ENCODE measurements at regions not wholly inside any gene's neighbourhood (a gene's known extent, or its start where the extent isn't known, plus 50 kb on each side); places are given as distances from the start of the nearest gene placed in this dataset.
A peak's percentile ranks its signal among the peaks of the same experiment; 100 is the strongest.

DNA sequence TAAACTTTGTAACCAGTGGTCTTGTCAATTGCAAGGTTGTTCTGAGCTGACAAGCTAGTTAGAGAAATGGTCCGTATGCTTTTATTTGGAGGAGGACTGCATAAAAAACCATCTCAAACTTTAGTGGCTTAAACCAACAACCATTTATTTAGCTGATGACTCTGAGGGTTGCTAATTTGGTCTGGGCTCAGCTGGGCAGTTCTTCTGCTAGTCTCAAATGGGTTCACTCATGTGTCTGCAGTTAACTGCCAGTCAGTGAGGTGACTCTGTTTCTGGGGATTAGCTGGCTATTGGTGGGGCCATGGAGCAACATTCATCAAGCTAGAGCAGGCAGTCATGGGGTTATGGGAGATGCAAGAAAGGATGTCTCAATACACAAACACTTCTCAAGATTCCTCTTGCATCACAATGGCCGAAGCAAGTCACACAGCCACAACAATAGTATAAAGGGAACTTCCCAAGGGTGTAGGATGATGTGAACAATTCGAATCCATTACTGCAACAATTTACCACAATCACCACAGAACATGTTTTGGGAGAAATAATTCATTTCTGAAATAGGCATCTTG lies 521.9 kb downstream of the INSC start:
- CTCF ChIA-PET: no interaction called here

DNA sequence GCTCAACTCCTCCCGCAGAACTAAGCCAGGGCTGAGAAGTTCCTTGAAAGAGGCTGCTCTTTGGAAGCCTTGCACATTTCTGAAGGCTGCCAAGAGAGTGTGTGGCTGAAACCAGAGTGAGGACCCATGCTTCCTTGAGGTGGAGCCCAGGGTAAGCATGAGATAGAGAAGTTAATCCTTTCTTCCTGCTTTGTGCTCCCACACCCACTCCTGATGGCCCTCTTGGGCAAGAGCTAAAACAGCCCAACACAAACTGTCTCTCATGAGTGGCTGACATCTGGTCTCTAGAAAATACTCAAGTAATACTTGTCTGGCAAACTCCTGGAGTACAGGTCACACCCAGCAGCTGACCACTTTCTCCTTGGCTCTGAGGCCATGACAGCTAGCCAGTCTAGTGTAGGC lies 523.7 kb downstream of the INSC start:
- ATAC-seq: no peak
- ChIA-PET POLR2A (no interaction called here), CTCF (no interaction called here)
- Mint-ChIP-seq H3K4me3 (no peak overlapping the region), H3K9me3 (ENCODE audit: low read depth) (no peaks in the 10 kb centered on the region), H3K27ac (no peak overlapping the region), H3K4me1 (no peaks in the 10 kb centered on the region), H3K36me3 (ENCODE audit: low read depth) (no peaks in the 10 kb centered on the region), H3K27me3 (peaks cover 14% of the 10 kb centered on the region)
- intact Hi-C loops (cut with DNase I, micrococcal nuclease): no loop called here
- DNase-seq: no peak

More for the DNA sequence above, 521.9 kb downstream of the INSC start:
- Mint-ChIP-seq H3K9me3 (ENCODE audit: low read depth) (no peaks in the 10 kb centered on the region), H3K4me1 (no peaks in the 10 kb centered on the region), H3K27ac (no peak overlapping the region), H3K36me3 (ENCODE audit: low read depth) (no peaks in the 10 kb centered on the region), H3K27me3 (peaks cover 10% of the 10 kb centered on the region), H3K4me3 (no peak overlapping the region)
- no peak for ATAC-seq
- POLR2A ChIA-PET: no interaction called here
- intact Hi-C loops (cut with DNase I, micrococcal nuclease): no loop called here
- no peak for DNase-seq

DNA sequence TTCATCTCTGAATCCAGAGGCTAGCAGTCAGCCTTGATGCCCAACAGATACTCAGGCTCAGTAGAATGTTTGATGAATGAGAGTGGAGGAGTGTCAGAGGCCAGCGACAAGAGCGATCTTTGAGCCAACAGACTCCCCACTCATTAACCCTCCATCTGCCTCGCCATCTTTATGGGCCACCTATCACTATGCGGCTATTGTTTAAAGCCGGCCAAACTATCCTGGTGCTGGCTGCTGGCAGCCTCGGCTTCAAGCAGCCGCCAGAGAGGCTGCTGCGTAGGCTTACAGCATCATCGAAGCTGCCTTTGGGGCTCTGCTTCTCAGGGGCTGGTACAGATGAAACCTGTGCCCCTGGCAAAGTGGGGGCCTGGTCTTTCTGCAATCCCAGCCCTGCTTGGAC lies 525.6 kb downstream of the INSC start:
- no peak for DNase-seq
- no peak for ATAC-seq
- Mint-ChIP-seq H3K36me3 (ENCODE audit: low read depth) (no peaks in the 10 kb centered on the region), H3K9me3 (ENCODE audit: low read depth) (no peaks in the 10 kb centered on the region), H3K27me3 (peaks cover 20% of the 10 kb centered on the region), H3K4me3 (no peak overlapping the region), H3K4me1 (no peaks in the 10 kb centered on the region), H3K27ac (no peak overlapping the region)
- POLR2A ChIA-PET: no interaction called here
- intact Hi-C loops (cut with DNase I, micrococcal nuclease): no loop called here
- CTCF ChIA-PET: interaction anchor here (1.9 kb wide), 1 partner anchor 9 kb away, joined by 11 read pairs; no protein-coding TSS in a partner anchor

DNA sequence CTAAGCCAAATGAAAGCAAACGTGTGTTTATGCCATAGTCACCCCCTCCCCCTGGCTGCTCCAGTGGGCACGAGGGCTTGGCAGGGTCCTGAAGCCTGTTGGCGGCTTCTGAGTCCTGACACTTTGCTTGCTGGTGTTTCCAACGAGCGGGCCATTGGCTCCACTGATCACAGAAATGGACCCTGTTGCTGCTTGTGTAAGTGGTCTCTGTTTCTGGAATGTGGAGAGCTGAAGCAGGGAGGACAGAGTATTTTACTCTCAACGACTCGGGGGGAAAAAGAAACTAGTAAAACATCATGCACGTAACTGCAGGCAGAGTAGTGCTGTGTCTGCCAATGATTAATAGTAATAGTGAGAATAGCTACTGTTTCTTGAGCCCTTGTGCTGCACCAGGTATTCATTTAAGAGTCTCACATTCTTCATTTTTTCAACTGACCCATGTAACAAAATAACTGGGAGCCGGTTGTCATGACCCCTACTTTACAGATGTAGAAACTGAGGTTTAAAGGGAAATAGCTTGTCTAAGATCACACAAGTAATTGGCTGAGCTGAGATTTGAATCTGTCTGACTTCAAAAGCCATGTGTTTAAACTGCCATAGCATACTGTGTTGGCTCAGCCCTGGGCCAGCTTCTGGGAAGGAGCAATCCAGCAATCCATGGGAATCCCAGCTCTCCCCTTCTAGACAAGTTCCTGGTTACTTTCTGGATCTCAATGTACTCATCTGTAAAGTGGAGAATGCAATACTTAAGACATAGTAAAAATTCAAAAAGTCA lies 526.7 kb downstream of the INSC start:
- no peak overlapping the region for H3K4me3 Mint-ChIP-seq
- no peaks in the 10 kb centered on the region for H3K36me3 Mint-ChIP-seq (ENCODE audit: low read depth)
- ATAC-seq: no peak
- intact Hi-C loops (cut with DNase I, micrococcal nuclease): no loop called here
- POLR2A ChIA-PET: no interaction called here
- no peaks in the 10 kb centered on the region for H3K4me1 Mint-ChIP-seq
- CTCF ChIA-PET: interaction anchor here (1.9 kb wide), 1 partner anchor 8 kb away, joined by 11 read pairs; no protein-coding TSS in a partner anchor
- H3K9me3 Mint-ChIP-seq (ENCODE audit: low read depth): no peaks in the 10 kb centered on the region
- no peak for DNase-seq
- no peak overlapping the region for H3K27ac Mint-ChIP-seq
- peaks cover 16% of the 10 kb centered on the region for H3K27me3 Mint-ChIP-seq

DNA sequence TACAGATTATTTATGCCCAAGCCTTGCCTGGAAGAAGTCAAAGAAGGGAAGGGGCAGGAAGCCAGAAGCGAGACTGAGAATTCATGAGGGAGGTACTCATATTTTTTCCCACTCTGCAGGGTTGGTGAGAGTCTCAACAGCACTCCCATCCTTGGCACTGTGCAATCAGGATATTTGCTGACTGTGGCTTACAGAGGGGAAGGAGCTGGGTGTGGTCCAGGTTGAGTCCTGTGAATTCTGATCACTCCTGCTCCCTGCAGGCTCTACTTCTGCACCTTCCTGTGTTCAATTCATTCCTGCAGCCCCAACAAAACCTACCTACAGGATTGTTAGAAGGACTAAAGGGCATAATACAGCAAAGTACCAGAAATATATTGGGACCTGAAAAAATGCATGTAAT lies 530.5 kb downstream of the INSC start:
- Mint-ChIP-seq H3K27ac (no peak overlapping the region), H3K4me1 (no peaks in the 10 kb centered on the region), H3K36me3 (ENCODE audit: low read depth) (no peaks in the 10 kb centered on the region), H3K9me3 (ENCODE audit: low read depth) (no peaks in the 10 kb centered on the region), H3K27me3 (peaks cover 12% of the 10 kb centered on the region), H3K4me3 (no peak overlapping the region)
- ChIA-PET CTCF (no interaction called here), POLR2A (no interaction called here)
- DNase-seq (no peak), ATAC-seq (no peak)
- intact Hi-C loops (cut with DNase I, micrococcal nuclease): no loop called here

DNA sequence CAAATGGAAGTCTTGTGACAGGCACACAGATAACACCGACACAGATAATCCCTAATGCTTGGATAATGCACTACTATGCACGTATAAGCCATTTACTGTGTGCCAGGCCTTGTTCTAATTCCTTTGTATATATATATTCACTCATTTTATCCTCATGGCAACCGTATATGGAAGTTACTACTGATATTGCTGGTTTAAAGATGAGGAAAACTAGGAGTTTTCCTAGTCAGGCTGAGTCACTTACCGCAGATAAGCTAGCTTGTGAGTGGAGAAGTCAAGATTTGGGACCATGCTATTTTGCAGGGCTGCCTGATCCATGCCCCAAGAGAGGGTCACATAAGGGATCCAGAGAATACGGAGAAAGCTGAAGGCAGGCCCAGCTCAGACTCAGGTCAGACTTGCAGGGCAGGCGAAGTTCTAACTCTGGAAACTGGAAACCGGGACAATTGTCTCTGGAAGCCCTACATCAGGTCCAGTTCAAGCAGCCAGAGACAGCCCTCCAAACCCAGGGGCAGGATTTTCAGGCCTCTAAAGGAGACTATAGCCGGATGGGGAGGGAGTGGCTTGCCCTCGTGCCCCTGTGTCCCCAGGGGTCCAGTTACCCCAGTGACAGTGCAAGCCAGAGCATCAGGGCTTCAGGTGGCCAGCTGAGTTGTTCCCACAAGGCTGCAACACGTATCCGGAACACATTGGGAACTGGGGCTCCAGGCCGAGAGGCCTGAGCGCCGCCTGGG lies 534.8 kb downstream of the INSC start:
- ATAC-seq: peak; percentile 17
- Mint-ChIP-seq H3K4me3 (no peak overlapping the region), H3K36me3 (ENCODE audit: low read depth) (no peaks in the 10 kb centered on the region), H3K4me1 (peaks cover 4% of the 10 kb centered on the region), H3K9me3 (ENCODE audit: low read depth) (no peaks in the 10 kb centered on the region), H3K27ac (no peak overlapping the region), H3K27me3 (peaks cover 28% of the 10 kb centered on the region)
- CTCF ChIA-PET: interaction anchor here (0.6 to 3.0 kb wide), 6 partner anchors 9 to 965 kb away, joined by 3 to 16 read pairs (median 4); no protein-coding TSS in a partner anchor
- POLR2A ChIA-PET: interaction anchor here (0.6 to 0.7 kb wide), 2 partner anchors 105 to 145 kb away, joined by 3 to 8 read pairs; no protein-coding TSS in a partner anchor
- intact Hi-C loops (cut with DNase I, micrococcal nuclease): loop anchor here (1.0 to 2.0 kb wide), 2 partner anchors 963 to 964 kb away; no protein-coding TSS in a partner anchor
- no peak for DNase-seq

DNA sequence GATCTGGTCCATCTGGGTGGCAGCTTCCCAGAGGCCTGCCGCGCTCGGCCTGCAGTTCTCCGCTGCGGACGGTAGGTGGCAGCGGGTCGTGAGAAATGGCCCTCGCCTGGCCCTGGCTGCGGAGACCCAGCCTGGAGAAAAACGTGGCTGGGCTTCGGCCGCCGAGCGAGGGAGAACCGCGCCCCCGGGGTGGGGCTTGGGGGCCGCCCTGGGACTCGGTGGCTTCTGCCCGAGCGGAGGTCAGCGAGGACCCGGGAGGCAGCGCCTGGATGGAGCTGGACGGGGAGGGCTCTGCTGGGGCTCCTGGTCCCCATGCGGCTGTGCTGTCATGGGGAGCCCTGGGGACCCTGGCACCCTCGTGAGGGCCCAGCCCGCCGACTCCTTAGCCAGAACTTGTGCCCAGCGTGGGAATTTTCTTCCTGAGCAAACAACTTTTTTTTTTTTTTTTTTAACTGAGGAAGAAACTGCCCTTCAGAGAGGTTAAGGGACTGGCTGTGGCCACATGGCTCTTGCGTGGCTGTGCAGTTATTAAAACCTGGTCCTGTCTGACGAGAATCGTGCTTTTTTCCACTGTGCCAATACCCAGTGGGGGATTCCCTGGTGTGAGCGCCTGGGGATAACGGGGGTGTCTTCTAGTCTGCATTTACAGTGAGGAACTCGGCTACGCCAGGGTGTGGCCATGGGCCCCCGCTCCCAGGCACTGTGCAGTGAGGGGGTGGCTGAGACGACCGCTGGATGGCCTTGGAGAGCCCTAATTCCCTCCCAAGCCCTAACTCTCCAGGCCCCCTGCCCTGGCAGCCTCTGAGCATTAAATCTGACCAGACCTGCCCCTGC lies 535.6 kb downstream of the INSC start:
- peak; percentile 93 for ATAC-seq
- H3K9me3 Mint-ChIP-seq (ENCODE audit: low read depth): no peaks in the 10 kb centered on the region
- peaks cover 26% of the 10 kb centered on the region for H3K27me3 Mint-ChIP-seq
- H3K27ac Mint-ChIP-seq: no peak overlapping the region
- ChIA-PET CTCF (interaction anchor here (0.8 to 3.0 kb wide), 4 partner anchors 10 to 964 kb away, joined by 3 to 16 read pairs (median 8); no protein-coding TSS in a partner anchor), POLR2A (interaction anchor here (0.6 to 0.7 kb wide), 2 partner anchors 106 to 146 kb away, joined by 3 to 8 read pairs; no protein-coding TSS in a partner anchor)
- H3K36me3 Mint-ChIP-seq (ENCODE audit: low read depth): no peaks in the 10 kb centered on the region
- no peak overlapping the region for H3K4me3 Mint-ChIP-seq
- peak; percentile 86 for DNase-seq
- intact Hi-C loops (cut with DNase I, micrococcal nuclease): loop anchor here (1.0 to 2.0 kb wide), 2 partner anchors 962 to 963 kb away; no protein-coding TSS in a partner anchor
- H3K4me1 Mint-ChIP-seq: peaks cover 4% of the 10 kb centered on the region

DNA sequence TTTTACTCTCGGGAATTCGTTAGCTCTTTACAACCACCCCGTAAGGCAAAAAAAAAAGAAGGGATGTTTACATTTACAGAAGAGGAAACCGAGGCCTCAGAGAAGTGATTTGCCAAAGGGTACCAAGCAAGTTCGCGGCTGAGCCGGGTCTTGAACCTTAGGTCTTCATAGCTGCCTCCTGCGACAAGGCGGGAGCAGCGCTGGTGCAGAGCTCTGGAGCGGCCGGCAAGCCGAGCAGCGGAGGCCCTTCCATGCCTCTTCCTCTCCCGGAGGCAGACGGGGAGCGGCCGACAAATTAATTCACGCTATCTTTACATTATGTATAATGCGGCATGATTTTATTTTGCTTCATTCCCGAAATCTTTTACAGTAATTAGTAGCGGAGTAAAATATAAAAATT lies 536.3 kb downstream of the INSC start:
- Mint-ChIP-seq H3K36me3 (ENCODE audit: low read depth) (no peaks in the 10 kb centered on the region), H3K4me1 (peaks cover 4% of the 10 kb centered on the region), H3K27me3 (peaks cover 26% of the 10 kb centered on the region), H3K4me3 (no peak overlapping the region), H3K9me3 (ENCODE audit: low read depth) (no peaks in the 10 kb centered on the region), H3K27ac (no peak overlapping the region)
- DNase-seq (no peak), ATAC-seq (no peak)
- POLR2A ChIA-PET: no interaction called here
- intact Hi-C loops (cut with DNase I, micrococcal nuclease): loop anchor here in 1 of 2 experiments (2.0 kb wide), 1 partner anchor 962 kb away; no protein-coding TSS in a partner anchor
- CTCF ChIA-PET: interaction anchor here (0.7 kb wide), 1 partner anchor 96 kb away, joined by 5 read pairs; no protein-coding TSS in a partner anchor

DNA sequence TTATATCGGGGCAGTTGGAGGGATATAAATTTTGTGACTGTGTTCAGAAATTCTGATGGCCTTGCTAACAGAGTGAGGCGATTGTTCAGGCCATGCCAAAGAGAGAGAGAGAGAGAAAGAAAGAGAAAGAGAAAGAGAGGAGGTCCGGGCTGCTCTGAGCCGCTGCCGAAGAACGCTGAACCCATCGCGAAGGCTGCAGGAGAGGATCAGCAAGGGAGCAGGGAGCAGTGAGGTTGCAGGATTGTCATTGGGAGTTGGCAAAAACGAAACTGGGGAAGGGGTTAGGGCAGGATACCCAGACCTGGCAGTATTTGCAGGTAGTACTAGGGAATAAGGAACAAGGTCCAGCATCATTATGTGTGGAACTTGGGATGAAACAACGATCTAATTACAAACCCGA lies 537.1 kb downstream of the INSC start:
- Mint-ChIP-seq H3K9me3 (ENCODE audit: low read depth) (no peaks in the 10 kb centered on the region), H3K27ac (no peak overlapping the region), H3K4me1 (peaks cover 4% of the 10 kb centered on the region), H3K4me3 (no peak overlapping the region), H3K27me3 (peaks cover 25% of the 10 kb centered on the region), H3K36me3 (ENCODE audit: low read depth) (no peaks in the 10 kb centered on the region)
- intact Hi-C loops (cut with DNase I, micrococcal nuclease): loop anchor here in 1 of 2 experiments (2.0 kb wide), 1 partner anchor 961 kb away; no protein-coding TSS in a partner anchor
- DNase-seq (no peak), ATAC-seq (no peak)
- CTCF ChIA-PET: interaction anchor here (0.6 kb wide), 1 partner anchor 11 kb away, joined by 3 read pairs; no protein-coding TSS in a partner anchor
- POLR2A ChIA-PET: no interaction called here

DNA sequence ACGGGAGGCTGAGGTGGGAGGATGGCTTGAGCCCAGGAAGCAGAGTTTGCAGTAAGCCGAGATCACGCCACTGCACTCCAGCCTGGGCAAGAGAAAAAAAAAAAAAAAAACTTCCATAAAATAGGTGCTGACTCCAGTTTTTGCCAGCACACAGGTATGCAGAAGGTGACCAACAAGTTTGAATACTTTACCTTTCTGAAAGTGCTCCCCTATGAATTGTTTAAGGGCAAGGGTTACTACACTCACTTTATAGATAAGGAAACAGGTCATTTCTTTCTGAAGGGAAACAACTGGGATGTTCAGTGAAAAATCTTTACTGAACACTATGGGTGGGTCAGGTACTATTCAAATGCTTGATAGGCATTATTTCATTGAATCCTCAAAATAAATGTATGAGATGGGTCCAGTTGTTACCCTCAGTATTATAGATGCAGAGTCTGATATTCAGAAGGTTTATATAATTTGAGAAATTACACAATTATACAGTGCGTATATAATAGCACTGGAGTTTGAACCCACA lies 538.5 kb downstream of the INSC start:
- Mint-ChIP-seq H3K27ac (no peak overlapping the region), H3K9me3 (ENCODE audit: low read depth) (no peaks in the 10 kb centered on the region), H3K4me3 (no peak overlapping the region), H3K36me3 (ENCODE audit: low read depth) (no peaks in the 10 kb centered on the region), H3K27me3 (peaks cover 25% of the 10 kb centered on the region), H3K4me1 (peaks cover 4% of the 10 kb centered on the region)
- ChIA-PET CTCF (no interaction called here), POLR2A (no interaction called here)
- ATAC-seq (no peak), DNase-seq (no peak)
- intact Hi-C loops (cut with DNase I, micrococcal nuclease): no loop called here
